ENCODE measurements at regions not wholly inside any gene's neighbourhood (a gene's known extent, or its start where the extent isn't known, plus 50 kb on each side); places are given as distances from the start of the nearest gene placed in this dataset.

DNA sequence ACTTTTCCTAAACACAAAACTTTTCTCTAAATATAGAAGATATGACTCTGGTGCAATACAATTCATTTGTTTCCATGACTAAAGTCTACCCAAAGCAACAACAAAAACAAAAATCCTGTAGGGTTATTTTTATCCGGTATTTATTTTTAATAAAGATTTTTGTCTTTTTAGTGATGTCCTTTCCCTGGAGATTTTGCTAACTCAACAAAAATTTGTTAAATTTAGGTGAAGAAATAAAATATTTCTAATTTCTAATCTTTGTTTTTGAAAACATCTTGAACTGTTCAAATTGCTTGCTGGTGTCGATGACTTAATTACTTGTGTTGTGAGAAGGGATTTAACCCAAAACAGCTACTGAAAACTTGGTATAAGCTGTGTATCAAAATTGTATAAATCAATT lies 741.8 kb downstream of the HDGFL1 start:
- no peak for DNase-seq (ENCODE audit: low spot score)

DNA sequence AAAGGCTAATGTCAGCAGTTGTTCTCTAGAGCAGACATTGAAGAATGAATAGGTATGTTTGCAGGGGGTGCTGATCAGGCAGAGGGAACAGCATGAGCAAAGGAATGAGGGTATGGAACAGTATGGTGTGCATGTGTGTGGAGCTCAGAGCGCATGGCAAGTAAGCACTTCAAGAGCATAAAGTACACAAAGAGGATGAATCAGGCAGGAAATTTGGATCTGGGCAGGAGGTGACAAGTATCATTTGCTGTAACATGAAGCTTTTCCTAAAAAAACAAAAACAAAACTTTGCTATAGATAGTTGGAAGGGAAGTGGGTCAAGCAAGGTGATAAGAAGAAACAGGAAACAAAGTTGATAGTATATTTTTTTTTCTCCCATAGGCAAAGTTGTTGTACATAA lies 746.8 kb downstream of the HDGFL1 start:
- DNase-seq (ENCODE audit: low spot score): no peak

DNA sequence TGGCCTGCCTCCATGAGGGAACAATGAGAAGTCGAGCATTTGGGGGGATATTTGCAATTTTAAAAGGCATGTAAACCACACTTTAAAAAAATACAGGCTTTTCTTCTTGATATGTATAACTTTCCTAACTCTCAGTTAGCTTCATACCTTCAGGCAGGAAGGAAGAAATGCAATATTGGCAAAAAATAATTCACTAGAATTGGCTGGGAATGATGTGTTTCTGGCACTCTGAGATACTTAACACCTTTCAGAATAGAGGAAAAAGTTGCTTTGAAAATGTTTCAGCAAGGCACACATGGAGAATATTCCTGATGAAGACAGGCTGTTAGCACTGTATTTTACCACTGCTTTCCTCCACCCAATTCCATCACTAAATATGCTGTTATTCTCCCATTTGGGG lies 747.6 kb downstream of the HDGFL1 start:
- DNase-seq (ENCODE audit: low spot score): no peak

GRCh38 chr6:23319582-23319981 lies 750.2 kb downstream of the HDGFL1 start:
- DNase-seq (ENCODE audit: low spot score): no peak

DNA sequence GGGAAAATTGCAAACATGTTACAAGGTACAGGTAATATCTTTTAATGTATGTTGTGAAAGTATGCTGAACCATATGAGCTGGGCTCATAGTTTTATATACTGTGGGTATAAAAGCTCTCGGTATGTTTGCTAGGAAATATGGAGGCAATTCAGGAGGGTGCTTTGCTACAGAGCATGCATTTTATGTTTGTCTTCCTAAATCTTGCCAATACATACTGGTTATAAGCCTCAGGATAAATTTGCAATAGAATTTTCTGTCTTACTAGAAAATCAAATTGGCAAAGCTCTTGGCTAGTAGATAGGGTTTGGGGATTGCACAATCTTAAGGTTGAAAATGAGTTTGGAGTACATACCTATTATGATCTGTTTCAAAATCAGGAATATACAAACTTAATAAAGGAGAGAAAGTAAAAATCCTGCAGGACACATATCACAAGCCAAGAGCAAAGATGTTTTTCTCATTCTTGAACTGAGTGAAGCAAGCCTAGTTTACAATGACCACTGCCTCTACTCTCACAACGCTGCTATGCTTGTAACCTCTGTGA lies 751.2 kb downstream of the HDGFL1 start:
- DNase-seq (ENCODE audit: low spot score): no peak

DNA sequence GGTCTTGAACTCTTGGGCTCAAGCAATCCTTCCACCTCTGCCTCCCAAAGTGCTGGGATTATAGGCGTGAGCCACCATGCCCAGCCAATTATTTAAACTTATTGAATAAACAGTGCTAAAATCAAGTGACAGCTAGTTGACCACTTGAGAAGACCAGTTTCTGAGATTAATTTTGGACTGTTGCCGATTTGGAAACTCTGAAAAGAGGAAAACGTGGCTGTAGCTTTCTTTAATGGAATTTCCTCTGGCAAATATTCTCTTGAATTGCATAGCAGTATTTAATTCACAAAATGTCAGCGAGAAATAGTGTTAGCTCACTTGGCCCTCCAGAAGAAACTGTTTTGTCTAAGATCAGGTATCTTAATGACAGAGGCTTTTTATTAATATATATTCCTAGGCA lies 754.5 kb downstream of the HDGFL1 start:
- DNase-seq (ENCODE audit: low spot score): no peak

- DNase-seq (ENCODE audit: low spot score): no peak
Observed at GRCh38 chr6:23325065-23325464, 755.7 kb downstream of the HDGFL1 start.

DNA sequence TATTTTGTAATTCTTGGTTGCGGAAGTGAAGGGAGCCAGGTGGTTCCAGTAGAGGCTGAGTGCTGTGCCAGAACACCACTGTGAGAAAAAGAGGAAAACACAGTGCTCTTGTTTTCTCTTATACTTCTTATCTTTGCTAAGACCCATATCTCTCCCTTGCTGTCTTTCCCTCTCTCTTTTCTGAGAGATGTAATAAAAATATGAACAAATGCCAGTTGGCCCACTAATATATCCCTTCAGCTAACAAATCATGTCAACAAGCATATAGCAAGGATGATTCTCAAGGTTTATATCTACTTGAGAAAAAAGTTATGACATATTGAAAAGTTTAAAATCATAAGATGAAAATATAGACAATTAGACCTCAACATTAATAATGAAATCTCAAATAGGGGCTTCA lies 758.3 kb downstream of the HDGFL1 start:
- no peak for DNase-seq (ENCODE audit: low spot score)

DNA sequence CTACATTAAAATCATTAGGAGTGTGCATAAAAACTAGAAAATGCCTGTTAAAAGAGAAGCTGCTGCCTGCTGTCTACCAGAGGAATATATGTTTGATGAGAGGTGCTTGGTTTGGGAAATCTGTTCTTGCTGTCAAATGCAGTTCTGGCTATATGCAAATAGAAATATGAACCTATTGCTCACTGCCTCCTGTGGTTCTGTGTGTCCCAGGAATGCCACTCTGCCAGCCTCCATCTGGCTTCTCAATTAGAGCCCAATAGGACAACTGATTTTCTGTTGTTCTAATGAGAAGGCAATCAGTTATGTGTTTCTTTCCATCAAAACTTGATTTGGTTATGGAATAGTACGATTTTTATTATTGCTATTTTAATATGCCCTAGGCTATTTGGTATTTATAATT lies 759.7 kb downstream of the HDGFL1 start:
- DNase-seq (ENCODE audit: low spot score): no peak

- DNase-seq (ENCODE audit: low spot score): no peak
Observed at GRCh38 chr6:23330632-23331031, 761.3 kb downstream of the HDGFL1 start.

GRCh38 chr6:23334360-23334759 lies 765.0 kb downstream of the HDGFL1 start:
- no peak for DNase-seq (ENCODE audit: low spot score)

DNA sequence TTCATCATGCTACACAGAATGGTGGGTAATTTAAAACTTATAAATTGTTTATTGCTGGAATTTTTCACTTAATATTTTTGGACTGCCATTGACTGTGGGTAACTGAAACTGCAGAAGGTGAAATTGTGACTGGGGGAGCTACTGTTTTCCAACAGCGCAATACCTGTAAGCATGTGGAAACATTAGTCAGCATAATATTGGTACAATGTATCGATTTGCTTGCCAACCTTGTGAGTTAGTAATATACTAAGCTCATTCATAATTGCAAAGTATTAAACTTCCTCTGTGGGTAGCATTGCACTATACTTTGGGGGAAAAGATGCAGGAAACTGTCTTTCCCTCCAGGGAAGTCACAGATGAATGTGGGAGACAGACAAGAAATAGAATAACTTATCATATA lies 766.5 kb downstream of the HDGFL1 start:
- DNase-seq (ENCODE audit: low spot score): no peak

- DNase-seq (ENCODE audit: low spot score): no peak
Observed at GRCh38 chr6:23339268-23339667, 769.9 kb downstream of the HDGFL1 start.

DNA sequence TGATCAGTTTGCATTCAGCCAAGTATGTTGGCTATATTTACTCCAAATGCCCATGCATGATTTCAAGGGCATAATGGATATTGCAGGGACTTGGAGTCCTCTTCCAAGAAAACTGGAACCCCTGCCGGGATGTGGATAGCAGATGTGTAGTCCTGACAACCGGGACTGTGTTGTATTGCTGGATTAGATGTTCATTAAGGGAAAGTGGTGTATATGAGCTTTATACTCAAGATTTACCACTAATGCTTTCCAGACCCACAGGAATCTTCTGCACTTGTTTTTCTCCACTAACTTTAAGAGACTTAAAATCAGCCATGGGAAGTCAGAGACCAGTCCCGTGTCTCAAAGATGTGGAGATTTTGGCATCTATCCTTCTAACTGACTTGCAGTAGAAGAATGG lies 770.9 kb downstream of the HDGFL1 start:
- no peak for DNase-seq (ENCODE audit: low spot score)

DNA sequence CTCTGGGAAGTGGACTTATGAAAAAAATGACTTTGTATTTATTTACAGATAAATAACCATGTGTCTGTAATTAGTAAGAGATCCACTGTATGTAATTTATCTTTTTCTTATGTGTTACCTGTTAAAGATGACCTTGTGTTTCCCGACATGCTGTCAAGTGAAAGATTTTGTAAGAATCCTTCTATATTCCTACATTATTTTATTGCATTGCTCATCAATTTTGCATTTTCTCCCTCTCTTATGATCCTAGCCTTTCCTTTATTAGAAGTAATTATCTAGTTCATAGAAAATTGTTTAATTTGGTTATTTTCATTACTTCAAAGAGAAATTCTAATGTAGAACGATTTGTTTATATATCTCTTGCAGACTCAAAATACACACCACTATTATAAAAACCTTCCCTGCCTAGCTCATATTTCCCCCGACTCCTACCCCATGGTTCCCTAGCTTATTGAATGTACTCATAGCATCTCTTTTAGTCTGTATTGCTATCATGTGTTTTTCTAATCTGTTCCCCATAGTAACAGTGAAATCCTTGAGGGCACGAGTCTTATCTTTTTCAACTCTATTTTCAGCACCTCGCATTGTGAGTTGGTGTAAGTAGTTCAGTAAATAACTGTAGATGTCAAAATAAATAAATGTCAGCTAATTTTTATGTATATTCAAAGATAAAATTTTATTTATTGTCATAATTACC lies 774.4 kb downstream of the HDGFL1 start:
- DNase-seq (ENCODE audit: low spot score): no peak

- no peak for DNase-seq (ENCODE audit: low spot score)
Observed at GRCh38 chr6:23348185-23348584, 777.8 kb upstream of the NRSN1 start.

GRCh38 chr6:23349521-23350147 lies 776.4 kb upstream of the NRSN1 start:
- DNase-seq (ENCODE audit: low spot score): no peak

DNA sequence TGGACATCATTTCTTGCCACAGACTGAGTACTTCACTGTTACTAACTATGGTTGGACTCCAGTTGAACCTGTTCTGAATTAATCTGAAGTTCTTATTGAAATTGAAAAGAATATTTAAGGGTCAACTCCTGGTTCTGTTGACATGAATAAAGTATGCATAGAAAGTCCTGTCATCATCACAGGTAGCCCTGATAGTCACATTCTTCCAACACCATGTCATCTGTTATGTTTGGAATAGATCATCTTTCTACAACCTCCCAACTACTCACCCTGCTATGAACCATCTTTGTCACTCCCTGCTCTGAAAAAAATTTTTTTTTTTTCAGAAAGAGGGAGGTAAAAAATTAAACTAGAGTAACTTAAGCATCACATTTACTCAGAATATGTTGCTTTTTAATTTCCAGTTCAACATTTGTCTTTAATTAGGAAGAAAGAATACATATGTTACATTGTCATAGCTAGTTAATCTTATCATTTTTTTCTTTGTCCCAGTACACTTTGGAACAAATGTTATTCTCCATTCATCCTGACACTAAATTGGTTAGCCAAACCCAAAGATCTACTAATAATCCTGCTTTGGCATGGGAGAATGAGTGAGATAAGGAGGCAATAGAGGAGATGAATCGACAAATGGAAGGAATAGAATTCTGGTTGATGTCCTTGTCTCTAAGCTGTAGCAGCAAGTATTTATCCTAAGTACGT lies 775.1 kb upstream of the NRSN1 start:
- DNase-seq (ENCODE audit: low spot score): no peak

- no peak for DNase-seq (ENCODE audit: low spot score)
Observed at GRCh38 chr6:23354004-23354403, 772.0 kb upstream of the NRSN1 start.

DNA sequence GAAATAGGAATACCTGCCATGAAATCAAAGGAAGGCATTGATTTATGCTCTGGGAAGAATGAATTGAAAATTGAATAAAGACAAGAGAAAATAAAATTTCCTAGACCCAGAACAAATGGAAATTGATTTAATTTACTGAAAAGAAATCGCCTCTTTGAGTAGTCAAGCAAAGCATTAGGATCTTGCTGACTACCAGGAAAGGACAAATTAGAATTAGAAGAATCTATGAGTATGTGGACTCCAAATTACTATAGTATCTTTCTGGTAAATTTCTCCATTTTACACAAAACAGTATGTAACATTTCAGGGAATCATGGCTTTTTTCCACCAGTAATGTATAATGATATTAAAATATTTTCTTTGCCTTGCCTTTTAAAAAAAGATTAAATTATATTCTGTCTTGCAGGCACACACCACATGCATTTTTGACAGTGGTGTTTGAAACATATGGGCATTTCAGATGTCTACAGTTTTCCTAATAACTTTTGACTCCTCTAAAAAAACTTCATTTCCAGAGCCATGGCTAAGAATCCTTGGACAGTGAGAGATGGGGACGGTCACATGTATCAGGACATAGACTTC lies 768.7 kb upstream of the NRSN1 start:
- DNase-seq (ENCODE audit: low spot score): no peak

DNA sequence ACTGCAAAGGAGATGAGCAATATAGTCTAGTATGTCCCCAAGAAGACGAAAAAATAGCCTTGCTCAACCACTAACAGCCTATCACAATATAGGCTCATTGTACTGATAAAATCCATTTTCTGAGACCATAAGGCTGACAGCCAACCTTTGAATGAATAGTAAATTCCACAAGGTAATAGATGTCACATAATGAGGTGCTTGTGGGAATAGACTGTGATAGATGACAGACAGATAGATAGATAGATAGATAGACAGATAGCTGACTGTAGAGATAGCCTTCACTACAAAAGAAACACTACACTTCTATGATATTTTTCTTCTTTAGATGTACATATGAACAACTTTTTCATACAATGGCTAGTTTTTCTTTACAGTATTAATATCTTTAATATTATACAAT lies 760.3 kb upstream of the NRSN1 start:
- no peak for DNase-seq (ENCODE audit: low spot score)

- no peak for DNase-seq (ENCODE audit: low spot score)
Observed at GRCh38 chr6:23367311-23367710, 758.7 kb upstream of the NRSN1 start.

GRCh38 chr6:23368557-23368956 lies 757.5 kb upstream of the NRSN1 start:
- no peak for DNase-seq (ENCODE audit: low spot score)

Data from NAMALWA (cell line).